Gastrocnemius medialis (tissue), 4 donors: ENCODE measurements at regions not wholly inside any gene's neighbourhood (a gene's known extent, or its start where the extent isn't known, plus 50 kb on each side); places are given as distances from the start of the nearest gene placed in this dataset.

Source experiments
- CTCF ChIP-seq, 5 experiments: fragments of 450-650 bp in 3 of 5; fragments of 200-600 bp in 2 of 5; sonication (generic) in 2 of 5; IDR thresholded peaks in 4 of 5; conservative IDR thresholded peaks in 1 of 5; 1 replicate in 4 of 5; 2 replicates in 1 of 5; pipeline ENCODE4 v1.5.1; 2016 to 2019; ENCODE audit warnings: antibody characterized with exemption in 5 of 5, mild to moderate bottlenecking in 3 of 5, moderate library complexity in 3 of 5
- POLR2A ChIP-seq, 2 donors: fragments of 450-650 bp; IDR thresholded peaks; one replicate each; pipeline ENCODE4 v1.6.1; 2017; ENCODE audit warnings: antibody characterized with exemption in 2 of 2, mild to moderate bottlenecking in 2 of 2, moderate library complexity in 2 of 2

GRCh38 chr7:84786073-84786472, 400.8 kb downstream of the SEMA3D start:
- TF ChIP-seq CTCF (IDR thresholded peaks at IDR 0.05 in 4 of 5, conservative IDR thresholded peaks at IDR 0.05 in 1 of 5) (no peak), POLR2A (IDR thresholded peaks at IDR 0.05) (no peak)
